OCI-LY1 (cell line): ENCODE measurements at regions not wholly inside any gene's neighbourhood (a gene's known extent, or its start where the extent isn't known, plus 50 kb on each side); places are given as distances from the start of the nearest gene placed in this dataset.

ENCODE experiments used
- EZH2 ChIP-seq: fragments of 200-600 bp; sonication (generic), shearing (Covaris generic); IDR thresholded peaks from 2 replicates; pipeline ENCODE4 v1.8.0; 2017; ENCODE audit warnings: borderline replicate concordance, mixed run types, mild to moderate bottlenecking, antibody characterized with exemption, low read length, moderate library complexity, mixed read lengths
- TF ChIP-seq, protein P1 (sequence below): fragments of 200-600 bp; sonication (generic), shearing (Covaris generic); IDR thresholded peaks from 2 replicates; pipeline ENCODE4 v1.5.1; 2017; ENCODE audit warnings: mild to moderate bottlenecking, antibody characterized with exemption, low read length, moderate library complexity, mixed read lengths

DNA sequence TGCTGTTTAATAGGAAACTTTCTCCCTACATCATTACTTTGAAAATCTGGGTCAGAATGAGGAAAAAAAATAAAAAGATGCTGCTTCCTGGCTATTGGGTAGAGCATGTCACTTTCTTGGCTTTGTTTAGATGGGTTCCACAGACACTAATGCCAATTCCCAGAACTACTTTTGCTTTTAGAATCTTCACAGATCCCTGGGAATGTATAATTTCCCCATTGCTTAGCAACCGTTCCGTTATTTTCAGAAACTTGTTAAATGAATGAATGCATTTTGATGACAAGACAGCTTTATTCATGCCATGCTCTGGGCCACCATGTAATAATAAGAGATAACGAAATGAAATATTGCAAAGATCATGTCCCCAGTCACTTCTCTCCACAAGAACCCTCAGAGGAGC, 126.5 kb upstream of the TRPC7 start:
- TF ChIP-seq, protein P1, sequence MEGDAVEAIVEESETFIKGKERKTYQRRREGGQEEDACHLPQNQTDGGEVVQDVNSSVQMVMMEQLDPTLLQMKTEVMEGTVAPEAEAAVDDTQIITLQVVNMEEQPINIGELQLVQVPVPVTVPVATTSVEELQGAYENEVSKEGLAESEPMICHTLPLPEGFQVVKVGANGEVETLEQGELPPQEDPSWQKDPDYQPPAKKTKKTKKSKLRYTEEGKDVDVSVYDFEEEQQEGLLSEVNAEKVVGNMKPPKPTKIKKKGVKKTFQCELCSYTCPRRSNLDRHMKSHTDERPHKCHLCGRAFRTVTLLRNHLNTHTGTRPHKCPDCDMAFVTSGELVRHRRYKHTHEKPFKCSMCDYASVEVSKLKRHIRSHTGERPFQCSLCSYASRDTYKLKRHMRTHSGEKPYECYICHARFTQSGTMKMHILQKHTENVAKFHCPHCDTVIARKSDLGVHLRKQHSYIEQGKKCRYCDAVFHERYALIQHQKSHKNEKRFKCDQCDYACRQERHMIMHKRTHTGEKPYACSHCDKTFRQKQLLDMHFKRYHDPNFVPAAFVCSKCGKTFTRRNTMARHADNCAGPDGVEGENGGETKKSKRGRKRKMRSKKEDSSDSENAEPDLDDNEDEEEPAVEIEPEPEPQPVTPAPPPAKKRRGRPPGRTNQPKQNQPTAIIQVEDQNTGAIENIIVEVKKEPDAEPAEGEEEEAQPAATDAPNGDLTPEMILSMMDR = no peak
- no peak for TF ChIP-seq EZH2
